ENCODE measurements at regions not wholly inside any gene's neighbourhood (a gene's known extent, or its start where the extent isn't known, plus 50 kb on each side); places are given as distances from the start of the nearest gene placed in this dataset.
A peak's percentile ranks its signal among the peaks of the same experiment; 100 is the strongest.

DNA sequence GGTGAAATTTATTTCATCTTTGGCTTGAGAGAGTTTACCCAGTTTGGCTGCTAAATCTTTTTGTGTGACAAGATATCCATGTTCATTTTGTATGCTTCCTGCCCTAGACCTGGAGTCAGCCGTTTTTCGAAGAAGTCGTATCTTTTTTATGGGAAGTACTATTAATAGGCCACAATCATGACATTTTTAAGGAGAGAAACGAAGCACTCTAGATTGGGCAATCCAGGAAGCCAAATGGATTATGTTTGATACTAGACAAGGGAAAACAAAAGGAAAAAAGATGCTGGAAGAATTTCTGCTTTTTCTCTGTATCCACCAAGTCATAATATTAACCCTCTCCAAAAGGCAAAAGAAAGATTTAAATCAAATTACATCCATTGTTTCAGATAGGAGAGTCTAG lies 214.6 kb downstream of the HDGFL1 start (continued):
- no peak for TF ChIP-seq E2F1 (CRISPR knock-in tag; IDR thresholded peaks at IDR 0.05)
- TF ChIP-seq CREM (CRISPR knock-in tag; IDR thresholded peaks at IDR 0.05), result no peak

DNA sequence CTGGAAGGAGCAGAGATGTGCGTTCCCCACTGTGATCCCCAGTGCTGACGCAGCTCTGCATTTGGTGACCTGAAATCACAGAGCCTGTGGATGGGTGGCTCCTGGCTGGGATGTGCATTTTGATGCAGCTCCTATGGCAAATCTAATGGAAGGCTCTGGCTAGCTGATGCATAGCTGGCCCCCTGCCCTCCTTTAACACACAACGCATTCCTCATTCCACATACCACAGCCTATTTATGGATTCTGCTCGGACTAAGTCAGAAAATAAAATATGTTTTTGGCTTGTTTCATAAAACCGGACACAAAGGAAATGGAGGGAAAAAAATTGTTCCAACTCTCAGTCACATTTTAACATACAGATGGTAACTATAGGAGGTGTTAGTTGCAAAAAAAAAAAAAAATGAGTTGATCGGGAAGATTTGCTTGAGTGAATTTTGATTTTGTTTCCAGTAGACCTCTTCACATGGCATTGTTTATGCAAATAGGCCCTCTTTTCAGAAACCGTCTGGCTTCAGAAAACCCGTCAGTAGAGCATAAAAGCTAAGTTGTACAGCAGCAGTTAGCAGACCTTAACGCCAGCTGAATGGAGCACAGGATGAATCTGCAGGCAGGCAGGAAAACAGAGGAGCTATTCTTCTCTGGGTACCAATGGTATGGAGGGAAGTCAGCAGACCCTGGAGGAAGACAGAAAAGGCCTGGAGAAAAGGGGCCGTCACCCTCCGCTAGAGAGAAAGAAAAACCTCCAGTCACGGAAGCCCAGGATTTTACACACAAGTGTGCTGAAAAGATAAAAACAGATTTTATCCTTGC lies 215.4 kb downstream of the HDGFL1 start:
- no peak for DNase-seq (ENCODE audit: low spot score)
- Mint-ChIP-seq H3K27ac (peak overlapping the region; percentile 35; the same call in 1 of the 2 replicates), H3K27me3 (ENCODE audit: low read depth) (no peaks in the 10 kb centered on the region), H3K4me3 (no peak overlapping the region), H3K4me1 (peaks cover 16% of the 10 kb centered on the region), H3K36me3 (peaks cover 6% of the 10 kb centered on the region), H3K9me3 (peaks cover 12% of the 10 kb centered on the region)
- ChIA-PET POLR2A (no interaction called here), CTCF (interaction anchor here (0.7 kb wide), 1 partner anchor 759 kb away, joined by 3 read pairs; no protein-coding TSS in a partner anchor)
- TF ChIP-seq ZNF512 (CRISPR knock-in tag; IDR thresholded peaks at IDR 0.05; ENCODE audit: borderline replicate concordance), result no peak
- TF ChIP-seq NR2C2 (CRISPR knock-in tag; IDR thresholded peaks at IDR 0.05), result no peak
- 0 out of 2 replicates have a peak, but pooled peaks have one; percentile 39 for TF ChIP-seq ZNF317 (CRISPR knock-in tag; IDR thresholded peaks at IDR 0.05; ENCODE audit: borderline replicate concordance, low read depth)
- TF ChIP-seq HMGA2 (CRISPR knock-in tag; IDR thresholded peaks at IDR 0.05), result 0 out of 2 replicates have a peak, but pooled peaks have one; percentile 8
- ATAC-seq, result peak; percentile 88

GRCh38 chr6:22788038-22788437 lies 218.7 kb downstream of the HDGFL1 start:
- Mint-ChIP-seq H3K9me3 (peaks cover 5% of the 10 kb centered on the region), H3K27ac (no peak overlapping the region), H3K27me3 (ENCODE audit: low read depth) (no peaks in the 10 kb centered on the region), H3K4me3 (no peak overlapping the region), H3K36me3 (no peaks in the 10 kb centered on the region), H3K4me1 (peaks cover 16% of the 10 kb centered on the region)
- ATAC-seq (no peak), DNase-seq (ENCODE audit: low spot score) (no peak)
- TF ChIP-seq, protein P1, sequence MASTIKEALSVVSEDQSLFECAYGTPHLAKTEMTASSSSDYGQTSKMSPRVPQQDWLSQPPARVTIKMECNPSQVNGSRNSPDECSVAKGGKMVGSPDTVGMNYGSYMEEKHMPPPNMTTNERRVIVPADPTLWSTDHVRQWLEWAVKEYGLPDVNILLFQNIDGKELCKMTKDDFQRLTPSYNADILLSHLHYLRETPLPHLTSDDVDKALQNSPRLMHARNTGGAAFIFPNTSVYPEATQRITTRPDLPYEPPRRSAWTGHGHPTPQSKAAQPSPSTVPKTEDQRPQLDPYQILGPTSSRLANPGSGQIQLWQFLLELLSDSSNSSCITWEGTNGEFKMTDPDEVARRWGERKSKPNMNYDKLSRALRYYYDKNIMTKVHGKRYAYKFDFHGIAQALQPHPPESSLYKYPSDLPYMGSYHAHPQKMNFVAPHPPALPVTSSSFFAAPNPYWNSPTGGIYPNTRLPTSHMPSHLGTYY (CRISPR knock-in tag; IDR thresholded peaks at IDR 0.05), result no peak
- TF ChIP-seq AR (CRISPR knock-in tag; IDR thresholded peaks at IDR 0.05), result no peak
- TF ChIP-seq ZNF512 (CRISPR knock-in tag; IDR thresholded peaks at IDR 0.05; ENCODE audit: borderline replicate concordance), result no peak
- POLR2A ChIA-PET, result no interaction called here
- CTCF ChIA-PET, result no interaction called here

DNA sequence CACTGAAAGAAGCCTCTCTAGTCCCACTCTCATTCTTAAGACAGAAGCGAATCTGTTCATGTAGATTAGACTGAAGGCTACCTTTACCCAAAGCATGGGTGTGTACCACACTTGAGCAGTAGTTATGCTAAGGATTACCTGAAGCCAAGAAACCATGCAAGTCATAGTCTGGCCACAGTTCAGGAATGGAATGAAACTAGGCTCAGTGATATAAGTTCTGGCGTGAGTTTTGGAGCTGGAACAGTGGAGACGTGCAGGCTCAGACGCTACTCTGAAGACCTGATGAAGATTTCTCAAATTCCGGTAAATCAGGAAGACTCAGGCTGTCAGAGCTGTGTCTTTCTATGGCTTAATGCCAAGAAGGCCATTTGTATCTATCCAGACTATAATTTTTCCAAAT lies 219.9 kb downstream of the HDGFL1 start:
- H3K36me3 Mint-ChIP-seq, result peaks cover 10% of the 10 kb centered on the region; the same call in 1 of the 2 replicates
- TF ChIP-seq, protein P2, sequence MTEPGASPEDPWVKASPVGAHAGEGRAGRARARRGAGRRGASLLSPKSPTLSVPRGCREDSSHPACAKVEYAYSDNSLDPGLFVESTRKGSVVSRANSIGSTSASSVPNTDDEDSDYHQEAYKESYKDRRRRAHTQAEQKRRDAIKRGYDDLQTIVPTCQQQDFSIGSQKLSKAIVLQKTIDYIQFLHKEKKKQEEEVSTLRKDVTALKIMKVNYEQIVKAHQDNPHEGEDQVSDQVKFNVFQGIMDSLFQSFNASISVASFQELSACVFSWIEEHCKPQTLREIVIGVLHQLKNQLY (CRISPR knock-in tag; IDR thresholded peaks at IDR 0.05), result no peak
- TF ChIP-seq, protein P3, sequence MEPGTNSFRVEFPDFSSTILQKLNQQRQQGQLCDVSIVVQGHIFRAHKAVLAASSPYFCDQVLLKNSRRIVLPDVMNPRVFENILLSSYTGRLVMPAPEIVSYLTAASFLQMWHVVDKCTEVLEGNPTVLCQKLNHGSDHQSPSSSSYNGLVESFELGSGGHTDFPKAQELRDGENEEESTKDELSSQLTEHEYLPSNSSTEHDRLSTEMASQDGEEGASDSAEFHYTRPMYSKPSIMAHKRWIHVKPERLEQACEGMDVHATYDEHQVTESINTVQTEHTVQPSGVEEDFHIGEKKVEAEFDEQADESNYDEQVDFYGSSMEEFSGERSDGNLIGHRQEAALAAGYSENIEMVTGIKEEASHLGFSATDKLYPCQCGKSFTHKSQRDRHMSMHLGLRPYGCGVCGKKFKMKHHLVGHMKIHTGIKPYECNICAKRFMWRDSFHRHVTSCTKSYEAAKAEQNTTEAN (CRISPR knock-in tag; IDR thresholded peaks at IDR 0.05), result no peak
- TF ChIP-seq CTCF (IDR thresholded peaks at IDR 0.05) (no peak), TEAD1 (CRISPR knock-in tag; IDR thresholded peaks at IDR 0.05) (no peak), RELA (CRISPR knock-in tag; IDR thresholded peaks at IDR 0.05; ENCODE audit: borderline replicate concordance) (no peak), TCF7 (CRISPR knock-in tag; IDR thresholded peaks at IDR 0.05; ENCODE audit: low read depth) (no peak), TEAD4 (CRISPR knock-in tag; IDR thresholded peaks at IDR 0.05) (no peak)

More for the DNA sequence above, 219.9 kb downstream of the HDGFL1 start:
- ATAC-seq, result no peak
- no peak overlapping the region for H3K27ac Mint-ChIP-seq
- ChIA-PET POLR2A (no interaction called here), CTCF (no interaction called here)
- no peak overlapping the region for H3K4me3 Mint-ChIP-seq
- H3K4me1 Mint-ChIP-seq, result peaks cover 15% of the 10 kb centered on the region
- DNase-seq (ENCODE audit: low spot score), result no peak
- peaks cover 18% of the 10 kb centered on the region for H3K9me3 Mint-ChIP-seq
- H3K27me3 Mint-ChIP-seq (ENCODE audit: low read depth), result no peaks in the 10 kb centered on the region
